ENCODE measurements at regions not wholly inside any gene's neighbourhood (a gene's known extent, or its start where the extent isn't known, plus 50 kb on each side); places are given as distances from the start of the nearest gene placed in this dataset.
A peak's percentile ranks its signal among the peaks of the same experiment; 100 is the strongest.

DNA sequence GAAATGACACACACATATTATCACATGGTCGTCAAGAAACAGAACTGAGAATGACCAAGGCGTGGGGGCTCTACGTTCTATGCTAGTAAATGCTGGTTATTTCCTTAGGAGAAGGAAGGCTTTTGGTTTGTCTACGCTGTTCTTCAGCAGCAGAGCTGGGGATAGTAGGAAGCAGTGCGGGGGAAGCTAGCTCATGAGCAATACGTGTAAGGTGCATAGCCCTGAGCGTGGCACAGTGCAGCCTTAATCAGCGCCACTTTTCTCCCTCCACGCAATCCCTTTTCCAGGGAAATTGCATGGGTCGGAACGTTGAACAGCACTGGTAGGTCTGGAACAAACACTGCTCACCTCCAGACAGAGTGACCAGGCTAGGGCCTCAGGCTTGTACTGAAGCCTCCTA is 199.6 kb upstream of the FBXO11 start:
- no peak for DNase-seq (ENCODE audit: low read depth)

DNA sequence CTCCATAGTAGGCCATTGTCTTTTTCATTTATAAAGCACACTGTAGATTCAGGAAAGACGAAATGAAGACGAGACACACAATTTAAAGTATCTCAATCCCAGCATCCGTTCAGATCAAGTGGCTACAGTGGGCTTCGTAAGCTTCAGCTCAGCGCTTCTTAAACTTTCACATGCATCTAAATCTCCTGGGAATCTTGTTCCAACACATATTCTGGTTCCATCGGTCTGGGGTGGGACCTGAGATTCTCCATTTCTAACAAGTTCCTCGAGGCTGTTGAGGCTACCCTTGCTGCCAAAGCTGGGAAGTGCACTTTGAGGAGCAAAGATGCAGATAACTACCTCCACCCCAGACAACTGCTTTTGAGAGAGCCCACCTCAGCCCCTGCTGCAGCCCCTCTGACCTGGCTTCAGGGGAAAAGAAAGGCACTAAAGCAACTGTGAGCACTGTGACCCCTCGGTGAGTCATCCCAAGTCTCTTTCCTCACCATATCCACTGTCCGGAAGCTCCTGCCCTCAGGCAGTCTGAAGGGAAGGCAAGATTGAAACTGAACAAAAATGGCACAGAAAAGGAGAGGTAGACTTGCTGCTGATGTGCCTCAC is 201.1 kb upstream of the FBXO11 start:
- no peak for DNase-seq (ENCODE audit: low read depth)

DNA sequence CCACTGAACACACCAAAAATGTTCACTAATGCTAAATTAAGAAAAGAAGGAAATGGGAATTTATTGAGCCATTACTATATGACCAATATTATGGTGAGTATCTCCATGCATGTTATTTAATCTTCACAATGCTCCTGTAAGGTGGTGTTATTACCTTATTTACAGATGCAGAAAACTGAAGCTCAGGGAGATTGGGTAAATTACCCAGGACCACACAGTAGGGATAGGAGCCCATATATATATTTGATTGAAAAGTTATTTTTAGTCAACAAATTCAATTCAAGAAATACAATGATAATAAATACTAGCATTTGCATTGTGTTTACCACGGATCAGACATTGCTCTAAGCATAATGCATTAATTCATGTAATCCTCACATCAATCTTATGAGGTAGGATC is 202.2 kb upstream of the FBXO11 start:
- DNase-seq (ENCODE audit: low read depth): no peak

DNA sequence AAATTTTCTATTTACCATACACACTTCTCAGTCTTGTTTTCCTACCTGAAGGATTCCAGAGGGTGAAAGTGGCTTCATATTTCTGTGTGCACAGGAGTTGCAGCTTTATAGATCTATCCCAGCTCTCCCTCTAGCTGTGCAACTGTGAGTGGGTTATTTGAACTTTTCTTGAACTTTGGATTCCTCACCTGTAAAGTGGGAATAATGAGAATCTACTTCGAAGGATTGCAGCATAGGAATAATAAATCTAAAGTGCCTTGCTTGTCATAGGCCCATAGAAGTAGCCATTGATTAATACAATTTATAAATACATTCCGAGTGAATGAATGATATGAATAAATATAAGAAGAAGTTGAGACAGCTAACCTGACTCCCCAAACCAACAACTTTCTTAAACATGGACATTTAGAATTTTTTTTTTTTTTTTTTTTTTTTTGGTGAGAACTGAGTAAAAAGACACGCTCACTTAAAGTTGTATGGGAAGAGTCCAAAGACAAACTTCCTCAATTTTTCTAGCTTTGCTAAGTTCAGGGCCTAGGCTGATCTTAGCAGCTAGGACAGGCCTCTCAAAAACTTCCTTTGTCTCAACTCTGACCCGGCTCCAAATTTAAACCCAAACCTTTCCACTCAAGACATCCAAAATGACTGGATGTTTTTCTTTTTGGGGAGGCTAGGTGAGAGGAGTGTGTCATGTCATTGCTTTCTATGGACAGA is 203.3 kb upstream of the FBXO11 start:
- no peak for DNase-seq (ENCODE audit: low read depth)

GRCh38 chr2:48110492-48110891 is 204.0 kb upstream of the FOXN2 start:
- DNase-seq (ENCODE audit: low read depth): no peak

- no peak for DNase-seq (ENCODE audit: low read depth)
These were observed 201.4 kb upstream of the FOXN2 start for GRCh38 chr2:48112911-48113680.

DNA sequence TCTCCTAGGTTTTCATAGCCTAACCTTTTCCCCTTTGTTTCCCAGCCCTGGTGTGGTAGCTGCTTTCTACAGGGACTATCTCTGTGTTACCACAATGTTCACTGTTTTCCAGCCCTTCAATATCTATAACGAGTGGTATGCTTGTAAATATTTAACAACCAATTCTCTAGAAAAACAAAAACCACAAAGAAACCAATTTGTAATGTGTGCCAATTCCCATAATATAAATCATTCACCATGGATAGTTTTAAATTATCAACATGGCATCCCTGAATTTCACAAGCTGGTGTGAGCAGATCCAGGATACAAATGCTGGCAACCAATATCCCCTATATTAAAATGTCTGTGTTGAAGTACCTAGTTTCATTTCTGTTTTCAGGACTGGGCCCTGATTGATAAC is 200.7 kb upstream of the FOXN2 start:
- DNase-seq (ENCODE audit: low read depth): no peak

- no peak for DNase-seq (ENCODE audit: low read depth)
These were observed 200.2 kb upstream of the FOXN2 start for GRCh38 chr2:48114256-48114655.

DNA sequence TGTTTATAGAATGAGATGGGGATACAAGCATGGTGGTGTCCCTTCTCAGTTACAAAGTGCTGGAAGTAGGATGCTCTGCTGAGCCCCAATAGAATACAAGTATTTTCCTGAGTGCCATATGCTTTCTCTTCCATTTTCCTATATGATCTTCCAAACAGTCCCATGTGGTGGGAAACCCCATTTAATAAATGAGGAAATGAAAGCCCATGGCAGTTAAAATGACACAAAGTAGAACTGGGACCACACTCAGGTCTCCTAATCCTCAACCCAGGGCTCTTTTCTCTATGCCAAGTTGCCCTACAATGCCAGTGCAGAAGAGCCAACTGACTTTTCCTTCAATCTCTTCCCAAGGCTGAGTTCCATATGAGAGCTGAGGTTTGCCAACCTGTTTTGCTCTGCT is 198.0 kb upstream of the FOXN2 start:
- no peak for DNase-seq (ENCODE audit: low read depth)

- no peak for DNase-seq (ENCODE audit: low read depth)
These were observed 195.6 kb upstream of the FOXN2 start for GRCh38 chr2:48118895-48119294.

DNA sequence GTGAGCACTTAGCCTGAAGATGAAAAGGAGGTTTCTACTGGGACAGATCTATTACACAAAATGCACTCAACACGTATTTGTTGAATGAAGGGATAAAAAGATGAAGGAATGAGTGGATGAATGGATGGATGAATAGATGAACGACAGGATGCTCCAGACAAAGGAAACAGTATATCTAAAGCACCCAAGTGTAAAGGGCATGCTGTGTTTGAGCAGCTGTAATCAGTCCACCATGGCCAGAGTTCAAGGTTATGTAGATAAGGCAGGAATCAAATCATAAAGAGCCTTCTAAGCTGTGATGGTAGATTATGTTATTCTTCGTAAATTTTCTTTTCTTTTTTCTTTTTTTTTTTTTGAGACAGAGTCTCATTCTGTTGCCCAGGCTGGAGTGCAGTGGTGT is 194.4 kb upstream of the FOXN2 start:
- DNase-seq (ENCODE audit: low read depth): no peak

- DNase-seq (ENCODE audit: low read depth): no peak
These were observed 193.7 kb upstream of the FOXN2 start for GRCh38 chr2:48120759-48121242.

- no peak for DNase-seq (ENCODE audit: low read depth)
These were observed 192.3 kb upstream of the FOXN2 start for GRCh38 chr2:48122166-48122565.

- DNase-seq (ENCODE audit: low read depth): no peak
These were observed 189.9 kb upstream of the FOXN2 start for GRCh38 chr2:48124592-48124991.

DNA sequence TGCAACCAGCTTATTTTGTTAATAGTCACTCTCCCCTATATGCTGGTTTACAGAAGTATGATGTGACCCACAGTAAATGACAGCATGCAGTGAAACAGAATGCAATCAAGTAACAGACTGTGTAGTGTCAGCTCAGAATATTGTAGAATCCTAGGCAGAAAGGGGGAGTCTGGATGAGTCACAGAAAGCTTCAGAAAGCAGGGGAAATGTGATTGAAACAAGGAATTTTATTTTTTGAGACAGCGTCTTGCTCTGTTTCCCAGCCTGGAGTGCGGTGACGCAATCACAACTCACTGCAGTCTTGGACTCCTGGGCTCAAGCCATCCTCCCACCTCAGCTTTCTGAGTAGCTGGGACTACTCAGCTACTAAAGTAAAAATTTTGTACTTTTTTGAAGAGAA is 188.3 kb upstream of the FOXN2 start:
- DNase-seq (ENCODE audit: low read depth): no peak

GRCh38 chr2:48127612-48128191 is 186.8 kb upstream of the FOXN2 start:
- DNase-seq (ENCODE audit: low read depth): no peak

DNA sequence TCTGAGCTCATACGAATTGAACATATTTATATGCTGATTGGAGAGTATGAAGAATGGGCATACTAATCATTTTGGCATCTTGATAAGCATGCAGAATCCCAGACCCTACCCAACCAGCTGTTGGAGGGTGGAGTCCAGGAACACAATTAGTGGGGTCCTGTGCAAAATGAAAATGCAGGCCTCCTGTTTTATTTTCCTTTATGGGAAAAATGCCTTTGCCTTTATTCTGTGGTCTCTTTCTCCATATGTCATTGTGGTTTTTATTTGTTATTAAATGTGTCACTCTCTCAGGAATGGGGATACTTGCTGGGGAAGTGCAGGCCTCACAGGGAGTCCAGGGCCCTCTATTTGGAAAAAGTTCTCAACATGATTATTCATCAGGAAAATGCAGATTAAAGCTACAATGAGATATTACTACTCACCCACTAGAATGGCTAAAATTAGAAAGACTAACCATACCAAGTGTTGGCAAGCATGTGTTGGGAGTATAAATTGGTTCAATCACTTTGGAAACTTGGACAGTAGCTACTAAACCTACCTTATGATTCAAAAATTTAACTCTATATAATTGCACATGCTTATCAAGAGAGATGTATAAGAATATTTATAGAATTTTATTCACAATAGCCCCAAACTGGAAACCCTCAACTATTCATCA is 185.1 kb upstream of the FOXN2 start:
- no peak for DNase-seq (ENCODE audit: low read depth)

- DNase-seq (ENCODE audit: low read depth): peak; percentile 80
These were observed 182.8 kb upstream of the FOXN2 start for GRCh38 chr2:48131539-48132270.

- DNase-seq (ENCODE audit: low read depth): peak; percentile 46
These were observed 182.2 kb upstream of the FOXN2 start for GRCh38 chr2:48132271-48132625.

GRCh38 chr2:48134704-48135103 is 179.8 kb upstream of the FOXN2 start:
- no peak for DNase-seq (ENCODE audit: low read depth)

DNA sequence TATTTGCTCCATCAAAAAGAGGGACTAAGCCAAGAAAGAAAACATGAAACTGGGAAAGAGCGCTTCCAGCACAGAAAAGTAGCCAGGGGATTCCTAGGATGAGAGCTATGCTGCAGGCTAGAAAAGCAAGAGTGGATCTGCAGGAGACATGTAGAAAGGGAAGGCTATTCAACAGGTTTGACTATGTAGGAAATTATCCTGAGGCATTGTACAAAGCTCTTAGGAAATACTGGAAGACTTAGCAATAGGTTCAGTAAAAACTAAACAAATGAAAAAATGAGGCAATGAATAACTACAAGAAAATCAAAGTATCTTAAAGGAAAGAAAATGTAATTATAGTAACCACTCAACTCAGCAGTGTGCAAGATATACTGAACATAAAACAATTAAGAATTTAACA is 178.7 kb upstream of the FOXN2 start:
- DNase-seq (ENCODE audit: low read depth): no peak

All from forelimb muscle (tissue), 1 donor.